ENCODE measurements at regions not wholly inside any gene's neighbourhood (a gene's known extent, or its start where the extent isn't known, plus 50 kb on each side); places are given as distances from the start of the nearest gene placed in this dataset.

GRCh38 chr13:111414341-111414740 lies 93.9 kb downstream of the TEX29 start:
- Mint-ChIP-seq H3K27ac (no peak overlapping the region), H3K4me3 (no peak overlapping the region), H3K4me1 (no peaks in the 10 kb centered on the region), H3K9me3 (peaks cover 0 to 3% (median 0%) of the 10 kb centered on the region in 7 donors), H3K27me3 (ENCODE audit: low read depth in 3 of 3) (peaks cover 11 to 26% (median 18%) of the 10 kb centered on the region in 3 donors), H3K36me3 (no peaks in the 10 kb centered on the region)
- Histone ChIP-seq H2AFZ (ENCODE audit: insufficient read depth, low read depth, low read length, poor library complexity, severe bottlenecking) (no peak overlapping the region), H3K9me3 (replicated peaks in 1 of 2; ENCODE audit: control insufficient read depth in 1 of 2, insufficient read depth in 1 of 2, low read length in 2 of 2) (no peaks in the 10 kb centered on the region), H3K4me3 (replicated peaks in 1 of 3; ENCODE audit: low read depth in 2 of 3, low read length in 3 of 3) (no peak overlapping the region), H3K27me3 (ENCODE audit: control insufficient read depth in 2 of 2, insufficient read depth in 2 of 2, low read length in 2 of 2) (peaks cover 0 to 11% of the 10 kb centered on the region in 2 donors), H3K4me2 (replicated peaks; ENCODE audit: extremely low read depth, low read length, poor library complexity, severe bottlenecking) (no peak overlapping the region), H3K79me2 (ENCODE audit: insufficient read depth, low read length) (no peaks in the 10 kb centered on the region), H3K36me3 (replicated peaks in 1 of 2; ENCODE audit: control insufficient read depth in 1 of 2, insufficient read depth in 2 of 2, low read length in 2 of 2) (no peaks in the 10 kb centered on the region), H3K27ac (ENCODE audit: low read depth in 1 of 2, low read length in 2 of 2) (no peak overlapping the region), H4K20me1 (ENCODE audit: insufficient read depth, low read length) (no peaks in the 10 kb centered on the region), H3K9ac (ENCODE audit: insufficient read depth, low read length, poor library complexity, severe bottlenecking) (no peak overlapping the region), H3K4me1 (ENCODE audit: control insufficient read depth in 1 of 2, insufficient read depth in 2 of 2, low read length in 2 of 2) (no peaks in the 10 kb centered on the region)
- DNase-seq = no peak
- intact Hi-C loops (cut with micrococcal nuclease) = no loop called here
- WGBS (ENCODE audit: insufficient coverage) = 92% methylated on average over 4 of the region's 9 CpGs
- no peak for TF ChIP-seq CTCF (IDR thresholded peaks at IDR 0.05)

- intact Hi-C loops (cut with micrococcal nuclease) = no loop called here
- Mint-ChIP-seq H3K36me3 (no peaks in the 10 kb centered on the region), H3K27ac (no peak overlapping the region), H3K27me3 (ENCODE audit: low read depth in 3 of 3) (peaks cover 11 to 26% (median 14%) of the 10 kb centered on the region in 3 donors), H3K4me1 (no peaks in the 10 kb centered on the region), H3K4me3 (no peak overlapping the region), H3K9me3 (peaks cover 0 to 3% (median 0%) of the 10 kb centered on the region in 7 donors)
- 60% methylated on average over 1 of the region's 8 CpGs for WGBS (ENCODE audit: insufficient coverage)
- Histone ChIP-seq H3K4me3 (replicated peaks in 1 of 3; ENCODE audit: low read depth in 2 of 3, low read length in 3 of 3) (no peak overlapping the region), H4K20me1 (ENCODE audit: insufficient read depth, low read length) (no peaks in the 10 kb centered on the region), H3K79me2 (ENCODE audit: insufficient read depth, low read length) (no peaks in the 10 kb centered on the region), H3K9ac (ENCODE audit: insufficient read depth, low read length, poor library complexity, severe bottlenecking) (no peak overlapping the region), H3K4me1 (ENCODE audit: control insufficient read depth in 1 of 2, insufficient read depth in 2 of 2, low read length in 2 of 2) (no peaks in the 10 kb centered on the region), H3K36me3 (replicated peaks in 1 of 2; ENCODE audit: control insufficient read depth in 1 of 2, insufficient read depth in 2 of 2, low read length in 2 of 2) (no peaks in the 10 kb centered on the region), H3K27me3 (ENCODE audit: control insufficient read depth in 2 of 2, insufficient read depth in 2 of 2, low read length in 2 of 2) (peaks cover 0 to 11% of the 10 kb centered on the region in 2 donors), H3K4me2 (replicated peaks; ENCODE audit: extremely low read depth, low read length, poor library complexity, severe bottlenecking) (no peak overlapping the region), H3K9me3 (replicated peaks in 1 of 2; ENCODE audit: control insufficient read depth in 1 of 2, insufficient read depth in 1 of 2, low read length in 2 of 2) (no peaks in the 10 kb centered on the region), H2AFZ (ENCODE audit: insufficient read depth, low read depth, low read length, poor library complexity, severe bottlenecking) (no peak overlapping the region), H3K27ac (ENCODE audit: low read depth in 1 of 2, low read length in 2 of 2) (no peak overlapping the region)
- TF ChIP-seq CTCF (IDR thresholded peaks at IDR 0.05) = no peak
- DNase-seq = no peak
Observed at GRCh38 chr13:111415246-111415645, 94.8 kb downstream of the TEX29 start.

All from CD14-positive monocyte (primary cell).